Right renal cortex interstitium (tissue), 3 donors: ENCODE measurements at regions not wholly inside any gene's neighbourhood (a gene's known extent, or its start where the extent isn't known, plus 50 kb on each side); places are given as distances from the start of the nearest gene placed in this dataset.
"Not testable (repeated sequence)": the region's sequence is repeated elsewhere in the genome, so short reads cannot be mapped to it uniquely, and the experiment has no call there.

Experiments
- DNase-seq, 3 donors: peaks; one replicate each; pipeline ENCODE4 v3.0.0-alpha.2; 2013; ENCODE audit warnings: low read depth in 3 of 3, low spot score in 2 of 3

DNA sequence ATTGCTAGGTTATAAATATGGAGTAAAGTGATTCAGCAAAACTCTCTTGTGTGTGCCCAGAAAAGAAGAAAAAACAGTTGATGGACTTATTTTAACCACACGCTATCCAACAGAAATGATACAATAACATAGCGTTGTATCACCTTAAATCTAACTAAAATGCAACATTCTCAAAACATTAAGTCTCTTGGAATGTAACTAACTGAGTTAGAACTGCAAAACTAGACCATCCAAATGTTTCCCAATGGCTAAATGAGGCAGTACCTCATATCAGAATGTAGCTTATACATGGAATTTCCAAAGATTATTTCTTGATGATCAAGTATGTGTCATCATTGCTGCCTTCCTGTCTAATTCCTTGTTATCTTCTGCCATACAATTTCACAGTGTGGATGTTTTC, 187.9 kb downstream of the CNTN3 start:
- DNase-seq, result no peak

DNA sequence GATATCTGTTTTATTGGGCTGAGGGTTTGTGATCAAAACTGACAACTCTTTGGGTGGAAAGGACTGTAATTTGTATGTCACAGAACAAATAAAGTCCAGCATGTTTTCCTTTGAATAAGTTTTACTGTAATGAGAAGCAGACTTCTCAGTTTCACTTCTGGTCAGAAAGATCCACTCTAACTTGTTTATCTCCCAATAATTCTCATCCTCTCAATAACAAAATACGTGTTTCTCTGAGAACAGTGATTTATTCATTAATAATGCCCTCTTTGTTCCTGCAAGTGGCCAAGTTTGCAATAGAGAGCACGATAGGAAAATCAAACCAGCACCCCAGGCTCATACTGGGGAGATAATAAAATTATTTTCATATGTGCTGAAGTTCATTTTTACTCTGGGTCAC, 190.6 kb downstream of the CNTN3 start:
- DNase-seq, result no peak

DNA sequence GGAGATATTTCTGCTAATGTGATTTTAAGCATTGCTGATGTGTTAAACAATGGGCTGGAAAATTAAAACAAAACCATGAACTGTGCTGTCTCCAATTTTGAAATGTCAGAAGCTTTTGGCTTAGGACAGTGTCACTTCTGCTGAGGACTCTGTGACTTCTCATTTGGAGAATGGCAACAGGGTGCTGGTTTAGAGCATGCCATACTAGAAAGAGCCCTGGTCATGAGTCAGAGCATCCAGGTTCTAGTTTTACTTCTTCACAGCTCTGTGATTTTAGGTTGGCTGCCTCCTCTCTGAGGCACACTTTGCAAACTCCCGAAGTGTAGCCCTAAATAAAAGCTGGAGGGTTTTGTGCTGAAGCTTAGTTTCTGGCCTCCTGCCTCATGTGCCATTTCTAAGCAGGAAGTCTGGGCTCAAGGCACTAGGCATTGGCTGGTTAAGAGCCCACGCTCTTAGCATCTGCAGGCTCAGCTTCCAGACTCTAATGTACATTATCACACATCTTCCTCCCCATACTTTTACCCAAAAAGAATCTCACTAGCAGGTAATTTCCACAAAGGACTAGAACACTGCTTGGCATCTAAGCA, 193.8 kb downstream of the CNTN3 start:
- no peak for DNase-seq

DNA sequence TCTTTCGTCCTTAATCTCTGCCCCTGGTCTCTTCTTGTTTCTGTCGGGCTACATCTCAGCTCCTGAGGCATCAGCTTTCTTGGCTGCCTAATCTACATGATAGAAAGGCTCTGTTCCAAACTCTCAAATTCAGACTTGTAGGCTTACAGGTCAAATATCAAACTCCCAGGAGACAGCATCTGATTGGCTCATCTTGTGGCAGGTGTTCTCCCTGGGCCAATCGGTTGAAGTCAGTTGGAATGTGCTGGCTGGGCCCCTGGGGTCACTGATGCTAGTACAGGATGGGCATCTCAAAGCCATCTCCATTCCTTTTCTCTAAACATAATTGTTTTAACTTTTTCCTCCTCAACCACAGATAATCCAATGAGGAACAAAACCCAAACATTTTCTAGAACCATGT, 198.7 kb downstream of the CNTN3 start:
- no peak for DNase-seq

DNA sequence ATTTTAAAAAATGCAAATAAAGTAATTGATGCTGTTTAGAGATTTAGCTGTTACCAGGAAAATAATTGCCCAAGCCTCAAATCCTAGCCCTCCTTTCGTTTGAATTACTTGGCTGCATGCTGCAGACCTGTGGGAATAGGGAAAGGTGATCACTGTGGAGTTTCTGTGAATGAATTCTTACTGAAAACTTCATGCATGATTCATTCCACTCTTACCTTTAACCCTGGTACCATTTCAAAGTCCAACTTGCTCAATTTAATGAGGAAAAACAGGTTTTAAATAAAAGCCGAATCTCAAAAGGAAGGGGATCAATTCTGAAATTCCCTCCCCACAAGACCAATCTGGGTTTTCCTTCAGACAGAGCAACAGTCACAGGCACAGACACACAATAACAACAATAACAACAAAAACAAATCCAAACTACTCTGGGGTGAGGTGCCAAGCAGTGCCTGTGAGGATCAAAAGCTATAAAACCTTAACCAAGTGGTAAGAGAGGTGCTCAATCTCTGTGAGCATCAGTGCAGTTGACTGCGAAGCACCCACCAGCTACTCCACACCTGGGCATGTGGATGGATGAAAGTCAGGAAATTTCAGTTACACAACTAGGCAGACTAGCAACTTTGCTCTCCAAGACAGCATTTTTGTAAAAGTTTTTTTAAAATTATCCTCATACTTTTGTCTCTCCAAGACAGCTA, 200.8 kb downstream of the CNTN3 start:
- no peak for DNase-seq

DNA sequence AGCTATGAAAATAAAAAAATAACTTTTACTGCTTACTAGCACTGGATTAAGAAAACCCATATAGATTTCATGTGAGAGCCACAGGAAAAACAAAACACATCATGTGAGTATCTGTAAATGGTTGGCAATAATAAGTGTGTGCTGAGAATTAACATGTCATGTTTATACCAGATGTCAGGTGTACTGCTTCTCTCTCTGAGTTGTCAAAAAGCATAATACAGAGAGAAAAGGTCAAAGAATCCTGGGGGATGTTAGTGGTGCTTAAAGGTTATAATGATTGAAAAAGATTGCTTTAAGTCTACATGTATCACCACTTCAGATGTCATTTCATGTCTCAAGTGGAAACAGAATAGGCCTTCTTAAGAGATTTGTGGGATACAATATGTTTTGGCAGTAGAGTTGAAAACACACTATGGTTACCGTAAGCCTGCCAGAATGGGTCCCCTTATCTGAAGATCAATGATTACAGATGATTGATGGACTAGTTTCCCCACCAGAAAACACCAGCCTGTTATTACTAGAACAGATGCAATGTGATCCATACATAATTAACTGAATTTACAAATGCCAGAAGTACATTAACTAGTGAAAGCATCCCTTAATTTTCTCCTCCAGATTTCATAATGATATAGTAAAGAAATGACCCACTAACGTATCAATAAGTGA, 204.1 kb downstream of the CNTN3 start:
- DNase-seq, result no peak

DNA sequence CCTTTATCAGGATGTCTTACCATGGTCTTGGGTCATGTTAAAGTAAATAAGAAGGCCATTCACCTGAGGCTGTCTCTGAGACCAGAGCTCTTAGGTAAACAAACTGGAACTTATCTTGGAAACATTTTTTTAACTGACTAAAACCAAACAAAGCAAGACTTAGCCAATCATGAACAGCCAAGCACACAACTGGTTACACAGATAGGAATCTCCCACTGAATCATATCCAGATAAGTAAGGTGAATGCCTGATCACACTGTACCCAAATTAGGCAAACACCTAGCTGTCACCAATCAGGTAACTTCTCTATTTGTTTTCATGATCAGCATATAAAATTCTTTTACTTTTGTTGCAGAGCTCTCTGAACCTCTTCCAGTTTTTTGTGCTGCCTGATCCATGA, 205.4 kb downstream of the CNTN3 start:
- no peak for DNase-seq

DNA sequence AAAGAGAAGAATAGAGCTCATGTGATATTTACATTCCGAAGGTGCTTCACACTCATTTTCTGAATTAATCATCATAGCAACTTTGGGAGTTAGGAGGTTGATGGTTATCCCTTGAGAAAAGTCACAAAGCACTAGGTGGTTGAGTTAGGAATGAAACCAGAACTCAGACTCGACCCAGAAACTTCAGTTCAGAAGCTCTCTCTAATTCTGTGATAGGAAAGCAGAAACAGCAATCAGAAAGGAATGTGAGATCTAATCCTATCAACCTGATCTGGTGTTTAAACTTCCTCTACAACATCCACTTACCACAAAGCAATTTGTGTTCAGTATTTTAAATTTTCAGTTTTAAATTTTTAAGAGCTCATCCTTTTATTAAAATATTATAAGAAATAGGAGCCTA, 211.2 kb downstream of the CNTN3 start:
- no peak for DNase-seq

DNA sequence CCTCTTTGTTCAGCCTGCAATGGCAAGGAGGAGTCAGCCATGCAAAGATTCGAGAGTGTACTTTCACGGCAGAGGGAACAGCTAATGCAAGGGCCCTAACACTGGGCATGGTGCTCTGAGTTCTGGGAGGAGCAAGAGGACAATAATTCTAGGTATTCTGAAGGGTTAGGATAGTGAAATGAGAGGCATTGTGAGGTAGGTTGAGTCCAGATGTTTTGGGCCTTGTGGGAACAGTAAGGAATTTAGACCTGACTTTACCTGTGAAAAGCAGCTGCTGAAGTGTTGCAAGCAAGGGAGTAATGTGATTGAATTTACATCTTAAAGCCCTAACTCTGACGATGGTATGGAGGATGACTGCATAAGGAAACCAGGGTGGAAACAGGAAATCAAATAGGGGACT, 211.6 kb downstream of the CNTN3 start:
- DNase-seq, result no peak

DNA sequence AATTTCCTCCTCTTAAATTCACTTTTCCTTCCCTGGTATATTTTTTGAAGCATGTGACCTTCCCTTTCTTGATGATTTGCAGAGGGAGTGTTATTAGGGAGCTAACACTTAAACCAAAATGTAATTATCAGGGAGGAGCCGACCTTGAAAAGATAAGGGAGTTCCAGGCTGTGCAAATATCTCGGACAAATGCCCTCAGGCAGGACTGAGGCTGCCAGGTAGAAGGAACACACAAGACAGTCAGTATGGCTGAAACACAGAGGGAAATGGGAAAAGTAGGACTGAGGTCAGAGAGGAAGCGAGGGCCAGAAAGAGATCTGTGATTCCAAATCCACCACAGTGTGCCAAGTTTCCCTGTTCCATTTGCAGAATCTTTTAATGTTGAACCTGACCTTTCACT, 221.0 kb downstream of the CNTN3 start:
- DNase-seq, result no peak

DNA sequence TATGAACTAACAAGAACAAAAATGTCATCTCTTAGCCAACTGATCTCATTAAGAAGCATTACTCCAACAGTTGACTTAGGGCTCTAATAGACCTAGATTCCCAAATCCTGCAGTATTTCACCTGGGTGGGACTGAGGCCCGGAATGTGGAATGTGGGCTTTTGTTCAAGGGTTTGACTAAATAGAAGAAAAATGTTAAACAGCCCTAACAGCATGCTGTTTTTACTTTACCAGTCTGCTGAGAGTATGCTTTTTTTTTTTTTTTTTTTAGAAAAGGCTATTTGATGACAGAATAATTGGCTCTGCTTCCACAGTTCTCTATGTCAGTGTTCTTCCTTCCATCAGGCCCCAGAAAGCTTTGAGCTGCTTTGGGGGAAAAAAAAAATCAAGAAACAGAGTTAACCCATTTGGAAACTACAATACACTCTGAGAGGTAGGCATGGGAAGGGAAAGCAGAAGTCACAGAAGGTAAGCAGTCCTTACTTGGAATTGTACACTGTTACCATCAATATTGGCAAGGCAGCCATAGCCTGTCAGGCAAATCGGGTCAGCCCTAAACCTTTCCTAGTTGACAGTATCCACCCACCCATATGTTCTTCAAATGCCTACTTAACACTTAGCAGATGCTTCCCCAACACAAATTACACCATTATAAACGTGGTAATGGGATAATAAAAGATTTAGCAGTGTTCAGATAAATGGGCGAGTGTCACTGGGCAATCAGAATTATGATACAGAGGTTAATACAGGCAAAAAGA, 224.2 kb downstream of the CNTN3 start:
- DNase-seq, result no peak

DNA sequence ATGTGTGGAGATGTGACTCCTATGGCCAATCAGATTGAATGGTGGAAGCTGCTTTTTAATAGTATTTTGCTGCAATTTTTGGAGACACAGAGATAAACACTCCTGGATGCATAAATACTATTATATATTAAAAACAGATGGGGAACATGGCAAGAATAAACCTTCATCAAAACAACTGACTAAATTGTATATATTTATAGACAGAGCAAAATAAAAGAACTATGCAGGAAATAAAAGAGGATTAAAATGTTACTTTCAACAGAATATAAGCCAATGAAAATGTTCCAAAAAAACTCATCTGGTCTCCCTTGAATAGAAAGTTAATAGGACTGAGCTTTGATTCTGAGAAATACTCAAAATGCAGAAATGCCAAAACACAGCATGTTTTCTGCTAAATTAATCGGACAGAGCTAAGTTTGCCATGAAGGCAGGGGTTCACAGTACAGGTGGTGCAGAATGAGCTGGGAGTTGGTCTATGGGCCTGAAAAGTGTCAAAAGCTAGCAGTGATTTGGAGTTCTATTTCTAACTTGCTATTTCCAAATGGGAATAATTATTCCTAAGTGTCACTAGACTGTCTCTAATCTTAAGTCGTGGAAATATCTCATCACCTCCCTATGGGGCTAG, 227.2 kb downstream of the CNTN3 start:
- no peak for DNase-seq

DNA sequence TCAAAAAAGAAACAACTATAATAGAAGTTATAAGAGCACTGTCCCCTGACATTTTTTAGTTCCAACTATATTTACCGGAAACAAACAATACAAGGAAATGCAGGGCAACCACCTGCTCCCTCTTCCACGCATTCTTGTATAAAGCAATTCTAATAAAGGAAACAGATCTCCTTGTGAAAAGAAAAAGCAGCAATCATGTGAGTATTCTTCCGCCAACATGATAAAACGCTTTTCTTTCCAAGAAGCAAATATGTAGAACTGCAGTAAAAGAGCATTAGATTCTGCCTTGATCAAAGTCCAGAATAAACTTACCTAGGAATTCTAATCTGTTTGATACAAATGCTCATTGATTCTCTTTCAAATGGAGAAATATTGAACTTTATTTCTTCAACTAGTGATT, 230.3 kb downstream of the CNTN3 start:
- DNase-seq, result no peak

DNA sequence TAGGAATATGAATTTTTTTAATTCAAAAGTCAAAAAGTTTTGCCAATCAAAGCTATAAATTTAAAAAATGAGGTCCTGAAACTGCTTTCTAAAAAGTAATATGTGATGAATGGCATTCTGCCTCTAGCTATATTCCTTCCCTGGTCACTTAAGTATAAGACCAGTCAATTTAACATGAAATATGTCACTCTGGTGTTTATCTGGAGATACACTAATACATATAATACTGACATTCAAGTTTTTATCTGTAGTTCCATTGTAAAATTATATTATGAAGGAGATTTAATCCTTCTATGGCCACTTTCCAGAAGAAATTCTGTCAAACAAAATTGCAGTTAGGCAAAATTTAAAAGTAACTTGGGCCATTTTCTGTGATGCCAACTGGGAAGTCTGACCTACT, 236.8 kb downstream of the CNTN3 start:
- DNase-seq, result no peak

DNA sequence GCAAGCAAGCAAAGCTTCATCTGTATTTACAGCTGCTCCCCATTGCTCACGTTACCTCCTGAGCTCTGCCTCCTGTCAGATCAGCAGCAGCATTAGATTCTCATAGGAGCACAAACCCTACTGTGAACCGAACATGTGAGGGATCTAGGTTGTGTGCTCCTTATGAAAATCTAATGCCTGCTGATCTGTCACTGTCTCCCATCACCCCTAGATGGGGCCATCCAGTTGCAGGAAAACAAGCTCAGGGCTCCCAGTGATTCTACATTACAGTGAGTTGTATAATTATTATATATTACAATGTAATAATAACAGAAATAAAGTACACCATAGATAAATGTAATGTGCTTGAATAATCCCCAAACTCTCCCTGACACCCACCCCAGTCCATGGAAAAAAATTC, 238.1 kb downstream of the CNTN3 start:
- DNase-seq, result not testable (repeated sequence)

DNA sequence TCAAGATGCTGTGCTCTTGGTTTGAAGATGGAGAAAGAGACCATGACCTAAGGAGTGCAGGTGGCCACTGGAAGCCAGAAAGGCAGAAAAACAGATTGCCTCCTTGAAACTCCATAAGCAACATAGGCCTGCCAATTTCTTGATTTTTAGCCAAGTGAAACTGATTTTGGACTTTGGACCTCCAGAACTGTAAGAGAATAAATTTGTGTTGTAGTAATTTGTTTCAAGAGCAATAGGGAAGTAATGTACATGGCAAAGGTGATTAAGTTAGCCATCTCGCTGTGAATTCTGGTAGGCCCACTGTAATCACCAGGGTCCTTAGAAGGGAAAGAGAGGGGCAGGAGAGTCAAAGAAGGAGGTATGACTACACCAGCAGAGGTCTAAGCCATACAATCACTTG, 238.8 kb downstream of the CNTN3 start:
- DNase-seq, result no peak

DNA sequence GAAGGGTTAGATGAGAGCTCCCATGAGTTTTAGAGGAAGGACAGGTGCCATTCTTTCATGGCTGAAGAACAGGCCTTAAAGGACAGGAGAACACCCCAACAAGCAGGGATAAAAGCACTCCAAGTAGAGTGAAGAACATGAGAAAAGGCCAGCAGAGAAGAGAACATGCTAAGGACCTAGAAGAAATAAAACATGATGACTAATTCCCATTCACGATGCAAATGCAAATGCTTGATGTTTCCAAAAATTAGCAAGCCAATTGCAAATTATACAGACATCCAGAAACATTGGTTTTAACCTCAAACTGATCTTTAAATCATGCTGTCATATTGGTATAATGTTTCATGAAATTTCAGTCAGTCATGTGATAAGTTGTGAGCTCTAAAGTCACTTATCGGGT, 241.7 kb downstream of the CNTN3 start:
- DNase-seq, result no peak

DNA sequence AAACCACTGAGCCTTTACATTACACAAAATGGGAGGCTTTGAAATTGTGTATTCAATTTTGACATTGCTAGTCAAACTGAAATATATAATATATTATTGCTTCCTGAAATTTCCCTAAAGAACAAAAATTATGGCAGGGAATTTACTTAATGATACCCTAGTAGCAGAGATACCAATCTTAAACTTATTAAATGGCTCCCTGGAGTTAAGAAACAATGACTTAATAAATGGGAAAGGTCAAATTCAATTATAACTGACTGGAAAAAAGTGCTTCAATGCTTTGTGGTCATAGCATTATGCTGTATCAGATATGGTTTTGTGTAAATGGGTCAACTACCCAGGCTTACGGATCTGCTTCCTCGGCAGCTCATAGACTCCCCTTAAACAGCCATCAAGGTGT, 244.1 kb downstream of the CNTN3 start:
- DNase-seq, result no peak

DNA sequence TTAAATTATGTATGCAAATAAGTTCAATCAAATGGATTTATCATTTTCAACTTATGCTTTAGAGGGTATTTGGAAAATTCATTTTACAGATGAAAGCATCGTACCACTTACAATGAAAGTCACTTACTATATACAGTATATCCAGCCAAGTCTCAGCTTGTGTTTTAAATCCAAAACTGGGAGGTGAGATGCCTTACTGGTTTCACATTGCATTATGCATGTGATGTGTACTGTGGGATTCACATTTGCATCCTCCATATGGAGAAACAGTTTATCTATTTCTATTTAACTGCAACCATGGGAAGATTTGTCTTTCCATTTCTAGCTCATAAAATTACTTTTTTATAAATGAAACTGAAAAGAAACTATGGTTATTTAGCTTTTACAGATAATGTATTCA, 248.1 kb downstream of the CNTN3 start:
- no peak for DNase-seq

DNA sequence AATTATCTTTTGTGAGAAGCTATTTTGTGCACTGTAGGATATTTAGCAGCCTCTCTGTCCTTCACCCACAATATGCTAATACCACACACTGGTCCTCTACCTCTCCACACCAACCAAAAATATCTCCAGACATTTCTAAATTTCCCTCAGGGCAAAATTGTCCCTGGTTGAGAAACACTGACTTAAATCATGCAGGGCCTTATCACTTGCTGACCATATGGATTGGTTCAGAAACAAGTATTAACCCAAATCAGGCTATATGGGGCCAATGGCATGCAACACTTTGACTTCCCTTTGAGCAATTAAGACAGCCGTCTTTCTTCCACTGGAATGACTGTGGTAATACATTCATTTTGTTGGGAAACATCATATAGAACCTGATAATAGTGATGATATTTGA, 251.1 kb downstream of the CNTN3 start:
- no peak for DNase-seq

DNA sequence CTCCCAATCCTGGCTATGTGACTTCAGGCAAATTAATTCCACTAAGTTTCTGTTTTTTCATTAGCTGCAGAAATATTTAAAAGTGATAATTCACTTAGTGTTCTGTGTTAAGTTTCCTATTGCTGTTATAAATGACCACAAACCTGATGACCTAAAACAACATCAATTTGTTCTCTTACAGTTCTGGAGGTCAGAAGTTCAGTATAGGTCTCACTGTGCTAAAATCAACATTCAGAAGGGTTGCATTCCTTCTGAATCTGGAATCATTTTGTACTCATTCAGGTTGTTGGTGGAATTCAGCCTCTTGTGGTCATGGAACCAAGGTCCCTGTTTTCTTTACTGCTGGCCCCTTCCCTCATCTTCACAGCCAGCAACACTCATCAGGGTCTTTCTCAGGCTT, 254.1 kb downstream of the CNTN3 start:
- no peak for DNase-seq
